ENCODE measurements at regions not wholly inside any gene's neighbourhood (a gene's known extent, or its start where the extent isn't known, plus 50 kb on each side); places are given as distances from the start of the nearest gene placed in this dataset.

DNA sequence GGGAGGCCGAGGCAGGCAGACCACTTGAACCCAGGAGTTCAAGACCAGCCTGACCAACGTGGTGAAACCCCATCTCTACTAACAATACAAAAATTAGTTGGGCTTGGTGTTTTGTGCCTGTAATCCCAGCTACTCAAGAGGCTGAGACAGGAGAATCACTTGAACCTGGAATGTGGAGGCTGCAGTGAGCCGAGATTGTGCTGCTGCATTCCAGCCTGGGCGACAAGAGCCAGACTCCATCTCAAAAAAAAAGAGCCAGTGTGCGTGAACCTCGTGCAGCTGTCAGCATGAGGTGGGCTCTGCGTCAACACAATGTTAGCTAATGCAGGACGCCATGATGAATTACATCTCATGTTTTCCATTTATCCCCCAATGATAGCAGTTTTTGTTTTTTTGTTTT is 110.7 kb upstream of the SLC45A1 start:
- intact Hi-C loops (cut with DNase I, micrococcal nuclease) = loop anchor here in 1 of 2 donors (10.0 kb wide), 1 partner anchor 72 kb away; no protein-coding TSS in a partner anchor
- DNase-seq = no peak
- ATAC-seq = no peak
- TF ChIP-seq, protein P1, sequence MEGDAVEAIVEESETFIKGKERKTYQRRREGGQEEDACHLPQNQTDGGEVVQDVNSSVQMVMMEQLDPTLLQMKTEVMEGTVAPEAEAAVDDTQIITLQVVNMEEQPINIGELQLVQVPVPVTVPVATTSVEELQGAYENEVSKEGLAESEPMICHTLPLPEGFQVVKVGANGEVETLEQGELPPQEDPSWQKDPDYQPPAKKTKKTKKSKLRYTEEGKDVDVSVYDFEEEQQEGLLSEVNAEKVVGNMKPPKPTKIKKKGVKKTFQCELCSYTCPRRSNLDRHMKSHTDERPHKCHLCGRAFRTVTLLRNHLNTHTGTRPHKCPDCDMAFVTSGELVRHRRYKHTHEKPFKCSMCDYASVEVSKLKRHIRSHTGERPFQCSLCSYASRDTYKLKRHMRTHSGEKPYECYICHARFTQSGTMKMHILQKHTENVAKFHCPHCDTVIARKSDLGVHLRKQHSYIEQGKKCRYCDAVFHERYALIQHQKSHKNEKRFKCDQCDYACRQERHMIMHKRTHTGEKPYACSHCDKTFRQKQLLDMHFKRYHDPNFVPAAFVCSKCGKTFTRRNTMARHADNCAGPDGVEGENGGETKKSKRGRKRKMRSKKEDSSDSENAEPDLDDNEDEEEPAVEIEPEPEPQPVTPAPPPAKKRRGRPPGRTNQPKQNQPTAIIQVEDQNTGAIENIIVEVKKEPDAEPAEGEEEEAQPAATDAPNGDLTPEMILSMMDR (IDR thresholded peaks at IDR 0.05) = no peak
- no peak overlapping the region for H3K4me3 ChIP-seq
- H3K36me3 ChIP-seq (ENCODE audit: low read depth) = no peaks in the 10 kb centered on the region
- no peaks in the 10 kb centered on the region for H3K4me1 ChIP-seq (ENCODE audit: low read depth)
- no peaks in the 10 kb centered on the region for H3K9me3 ChIP-seq

DNA sequence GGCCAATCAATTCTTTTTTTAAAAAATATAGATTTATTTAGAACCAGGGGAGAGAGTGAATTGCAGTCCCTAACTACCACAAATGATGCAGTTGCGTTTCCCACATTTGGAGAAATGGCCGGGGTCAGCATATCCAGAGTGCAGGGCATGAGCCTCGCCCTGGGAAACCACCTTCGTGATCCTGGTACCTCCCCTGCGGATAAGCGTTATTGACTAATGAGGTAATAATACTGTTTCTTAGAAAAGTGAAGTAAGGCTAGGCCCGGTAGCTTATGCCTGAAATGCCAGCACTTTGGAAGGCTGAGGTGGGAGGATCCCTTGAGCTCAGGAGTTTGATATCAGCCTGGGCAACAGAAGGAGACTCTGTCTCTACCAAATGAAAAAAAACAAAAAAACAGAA is 111.5 kb upstream of the SLC45A1 start:
- TF ChIP-seq, protein P1 (IDR thresholded peaks at IDR 0.05) = no peak

DNA sequence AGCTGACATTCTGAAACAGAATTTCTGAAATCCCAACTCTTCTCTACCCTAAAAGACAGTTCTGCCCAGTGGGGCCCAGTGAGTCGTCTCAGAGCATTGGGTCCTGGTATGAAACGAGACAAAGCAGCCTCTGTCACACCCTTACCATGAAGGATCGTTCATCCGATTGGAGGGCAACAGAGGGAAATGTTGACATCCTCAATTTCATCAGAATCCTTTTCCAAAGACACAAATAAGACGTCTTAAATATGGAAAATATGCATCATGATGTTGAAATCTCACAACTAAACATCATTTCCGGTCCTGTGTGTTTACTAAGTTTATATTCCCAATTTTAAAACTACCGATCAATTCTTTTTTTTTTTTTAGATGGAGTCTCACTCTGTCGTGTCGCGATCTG is 112.1 kb upstream of the SLC45A1 start:
- ATAC-seq (no peak), DNase-seq (no peak)
- intact Hi-C loops (cut with DNase I, micrococcal nuclease) = loop anchor here in 1 of 2 donors (10.0 kb wide), 1 partner anchor 71 kb away; no protein-coding TSS in a partner anchor
- H3K4me3 ChIP-seq = no peak overlapping the region
- no peaks in the 10 kb centered on the region for H3K4me1 ChIP-seq (ENCODE audit: low read depth)
- no peaks in the 10 kb centered on the region for H3K9me3 ChIP-seq
- no peaks in the 10 kb centered on the region for H3K36me3 ChIP-seq (ENCODE audit: low read depth)
- TF ChIP-seq, protein P1 (IDR thresholded peaks at IDR 0.05) = no peak

More for the DNA sequence above, 111.5 kb upstream of the SLC45A1 start:
- Histone ChIP-seq H3K36me3 (ENCODE audit: low read depth) (no peaks in the 10 kb centered on the region), H3K4me3 (no peak overlapping the region), H3K9me3 (no peaks in the 10 kb centered on the region), H3K4me1 (ENCODE audit: low read depth) (no peaks in the 10 kb centered on the region)
- intact Hi-C loops (cut with DNase I, micrococcal nuclease) = loop anchor here in 1 of 2 donors (10.0 kb wide), 1 partner anchor 72 kb away; no protein-coding TSS in a partner anchor
- ATAC-seq (no peak), DNase-seq (no peak)

DNA sequence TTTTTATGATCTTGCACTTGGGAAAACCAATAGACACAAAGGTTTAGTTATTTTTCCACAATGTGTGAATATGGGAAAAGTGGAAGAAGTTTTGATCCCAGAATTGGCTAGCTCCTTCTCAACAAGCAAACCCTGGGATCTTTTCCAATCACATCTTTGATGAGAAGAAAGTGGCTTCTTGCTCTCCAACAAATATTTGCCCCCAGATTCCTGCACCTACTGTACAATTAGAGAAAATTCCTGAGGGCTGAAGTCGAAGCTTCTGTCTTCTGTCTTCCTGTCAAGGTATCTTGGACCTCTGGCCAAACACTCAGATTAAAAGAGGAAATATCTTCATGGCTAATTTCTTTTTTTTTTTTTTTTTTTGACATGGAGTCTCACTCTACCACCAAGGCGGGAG is 113.1 kb upstream of the SLC45A1 start:
- no peaks in the 10 kb centered on the region for H3K4me1 ChIP-seq (ENCODE audit: low read depth)
- no peak for ATAC-seq
- no peak for DNase-seq
- H3K36me3 ChIP-seq (ENCODE audit: low read depth) = no peaks in the 10 kb centered on the region
- intact Hi-C loops (cut with DNase I, micrococcal nuclease) = loop anchor here in 1 of 2 donors (10.0 kb wide), 1 partner anchor 70 kb away; no protein-coding TSS in a partner anchor
- H3K4me3 ChIP-seq = no peak overlapping the region
- TF ChIP-seq, protein P1 (IDR thresholded peaks at IDR 0.05) = no peak
- H3K9me3 ChIP-seq = no peaks in the 10 kb centered on the region

DNA sequence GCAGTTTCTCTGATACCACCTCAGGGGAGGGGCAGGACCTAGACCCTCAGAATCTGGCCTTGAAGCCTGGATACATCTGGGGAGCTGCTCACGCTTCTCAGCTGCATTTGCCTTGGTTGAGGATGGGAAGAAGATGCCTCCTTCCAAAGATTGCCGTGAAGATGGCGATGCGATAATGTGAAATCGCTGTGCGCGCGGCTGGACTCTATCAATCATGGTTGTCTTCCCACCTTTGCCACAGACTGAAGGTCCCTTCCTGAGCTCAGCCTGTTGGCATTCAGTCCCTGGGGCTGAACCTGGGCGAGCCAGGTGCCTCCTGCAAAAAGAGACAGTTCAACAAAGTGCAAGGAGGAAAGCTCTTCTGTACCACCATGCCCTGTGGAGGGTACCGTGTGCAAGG is 114.4 kb upstream of the SLC45A1 start:
- ATAC-seq (no peak), DNase-seq (no peak)
- Histone ChIP-seq H3K4me1 (ENCODE audit: low read depth) (no peaks in the 10 kb centered on the region), H3K9me3 (no peaks in the 10 kb centered on the region), H3K36me3 (ENCODE audit: low read depth) (no peaks in the 10 kb centered on the region), H3K4me3 (no peak overlapping the region)
- TF ChIP-seq, protein P1 (IDR thresholded peaks at IDR 0.05) = no peak
- intact Hi-C loops (cut with DNase I, micrococcal nuclease) = loop anchor here in 1 of 2 donors (10.0 kb wide), 1 partner anchor 69 kb away; no protein-coding TSS in a partner anchor

DNA sequence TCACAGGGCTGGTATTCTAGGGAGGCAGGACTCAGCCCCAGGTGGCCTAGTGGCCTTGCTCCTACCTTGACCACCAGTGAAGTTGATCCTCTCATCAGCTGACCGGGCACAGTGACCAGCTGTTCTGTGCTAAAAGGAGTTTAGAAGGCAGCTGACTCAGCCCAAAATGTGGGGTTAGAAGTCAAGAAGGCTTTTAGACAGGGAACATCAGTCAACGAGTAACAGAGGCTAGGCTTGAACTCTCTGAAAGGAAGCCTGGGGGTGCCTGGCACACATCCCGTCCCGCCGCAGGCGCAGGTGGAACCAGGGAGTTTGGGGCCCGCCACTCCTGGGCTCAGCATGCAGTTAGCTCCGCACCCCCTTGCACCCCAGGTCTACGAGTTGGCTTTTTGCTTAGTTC is 114.9 kb upstream of the SLC45A1 start:
- DNase-seq = no peak
- Histone ChIP-seq H3K4me1 (ENCODE audit: low read depth) (no peaks in the 10 kb centered on the region), H3K36me3 (ENCODE audit: low read depth) (no peaks in the 10 kb centered on the region), H3K9me3 (no peaks in the 10 kb centered on the region), H3K4me3 (no peak overlapping the region)
- ATAC-seq = no peak
- TF ChIP-seq, protein P1 (IDR thresholded peaks at IDR 0.05) = no peak
- intact Hi-C loops (cut with DNase I, micrococcal nuclease) = loop anchor here in 1 of 2 donors (10.0 kb wide), 1 partner anchor 68 kb away; no protein-coding TSS in a partner anchor
